ENCODE measurements at regions not wholly inside any gene's neighbourhood (a gene's known extent, or its start where the extent isn't known, plus 50 kb on each side); places are given as distances from the start of the nearest gene placed in this dataset.

DNA sequence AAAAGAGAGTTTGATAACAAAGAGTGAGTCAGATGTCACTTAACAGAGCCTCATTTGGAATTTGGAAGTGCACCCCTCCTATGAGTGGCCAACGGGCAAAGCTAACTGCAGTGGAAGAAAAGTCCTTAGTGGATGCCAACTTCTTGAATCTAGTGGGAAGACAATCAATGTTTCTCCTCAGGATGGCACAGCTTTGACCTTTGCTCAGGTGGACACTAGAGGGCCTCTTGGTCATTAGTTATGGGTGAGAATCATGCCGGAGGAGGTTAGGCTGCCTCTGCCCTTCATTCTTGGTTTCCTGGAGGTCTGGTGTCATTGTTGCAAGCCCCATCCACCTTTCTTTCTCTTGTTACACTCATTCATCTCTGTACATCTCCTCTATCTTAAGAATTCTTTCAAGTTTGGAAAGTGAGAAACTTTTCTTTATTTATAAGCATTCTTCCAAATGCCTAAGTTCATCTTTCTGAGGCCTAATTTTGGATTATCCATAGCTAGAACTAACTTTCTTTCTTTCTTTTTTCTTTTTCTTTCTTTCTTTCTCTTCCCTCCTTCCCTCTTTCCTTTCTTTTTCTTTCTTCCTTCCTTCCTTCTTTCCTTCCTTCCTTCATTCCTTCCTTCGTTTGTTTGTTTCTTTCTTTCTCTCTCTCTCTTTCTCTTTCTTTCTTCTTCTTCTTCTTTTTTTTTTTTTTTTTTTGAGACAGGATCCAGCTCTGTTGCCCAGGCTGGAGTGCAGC, 327.2 kb upstream of the TSHZ3 start:
- no peak for TF ChIP-seq YY1 (IDR thresholded peaks at IDR 0.05; ENCODE audit: insufficient read depth, insufficient read length)
- TF ChIP-seq SUZ12 (IDR thresholded peaks at IDR 0.05; ENCODE audit: extremely low read depth, insufficient read depth, insufficient read length) = no peak
- TF ChIP-seq ZNF274 (IDR thresholded peaks at IDR 0.05; ENCODE audit: low read depth, low read length) = no peak
